Cardiac muscle cell (in vitro differentiated cells and primary cell): ENCODE measurements at regions not wholly inside any gene's neighbourhood (a gene's known extent, or its start where the extent isn't known, plus 50 kb on each side); places are given as distances from the start of the nearest gene placed in this dataset.
"Not testable (repeated sequence)": the region's sequence is repeated elsewhere in the genome, so short reads cannot be mapped to it uniquely, and the experiment has no call there.

Experiments
- DNase-seq, 2 donors: peaks; one replicate each; pipeline versions ENCODE4 v3.0.0 to v3.0.0-alpha.2; 2010 to 2017; ENCODE audit warnings: low read depth in 1 of 2, low spot score in 1 of 2
- H3K27ac ChIP-seq: fragments of 200-600 bp; sonication (generic); 2 replicates; pipeline ENCODE4 v1.5.1; 2016
- H3K27me3 ChIP-seq: fragments of 200-600 bp; sonication (generic); 2 replicates; pipeline ENCODE4 v1.6.0; 2016; ENCODE audit warnings: control low read depth
- H3K36me3 ChIP-seq: fragments of 200-600 bp; sonication (generic); 2 replicates; pipeline ENCODE4 v1.5.1; 2016; ENCODE audit warnings: control low read depth
- H3K4me1 ChIP-seq: fragments of 200-600 bp; sonication (generic); 2 replicates; pipeline ENCODE4 v1.8.1; 2017; ENCODE audit warnings: low read depth, mild to moderate bottlenecking, mixed run types
- H3K4me3 ChIP-seq: fragments of 200-600 bp; sonication (generic); 2 replicates; pipeline ENCODE4 v1.5.1; 2016; ENCODE audit warnings: mild to moderate bottlenecking
- H3K9me3 ChIP-seq: fragments of 200-600 bp; sonication (generic); 2 replicates; pipeline ENCODE4 v1.5.1; 2017; ENCODE audit warnings: low read depth, mild to moderate bottlenecking, control low read depth
- CTCF ChIP-seq: IDR thresholded peaks from 2 replicates; pipeline ENCODE4 v1.5.1; 2012; ENCODE audit warnings: low read depth, mild to moderate bottlenecking, low read length

- Histone ChIP-seq H3K27me3 (no peaks in the 10 kb centered on the region), H3K9me3 (no peaks in the 10 kb centered on the region), H3K4me1 (no peaks in the 10 kb centered on the region), H3K27ac (no peak overlapping the region), H3K36me3 (no peaks in the 10 kb centered on the region), H3K4me3 (no peak overlapping the region)
- no peak for TF ChIP-seq CTCF
- no peak for DNase-seq
These were observed 162.7 kb upstream of the CNOT2 start for GRCh38 chr12:70080566-70080965.

- Histone ChIP-seq H3K36me3 (no peaks in the 10 kb centered on the region), H3K4me1 (no peaks in the 10 kb centered on the region), H3K27ac (no peak overlapping the region), H3K9me3 (no peaks in the 10 kb centered on the region), H3K4me3 (no peak overlapping the region), H3K27me3 (no peaks in the 10 kb centered on the region)
- no peak for TF ChIP-seq CTCF
- no peak for DNase-seq
These were observed 160.1 kb upstream of the CNOT2 start for GRCh38 chr12:70082997-70083676.

- Histone ChIP-seq H3K27me3 (no peaks in the 10 kb centered on the region), H3K4me1 (no peaks in the 10 kb centered on the region), H3K27ac (no peak overlapping the region), H3K36me3 (no peaks in the 10 kb centered on the region), H3K4me3 (no peak overlapping the region), H3K9me3 (no peaks in the 10 kb centered on the region)
- TF ChIP-seq CTCF, result no peak
- DNase-seq, result no peak
These were observed 159.6 kb upstream of the CNOT2 start for GRCh38 chr12:70083677-70084020.

GRCh38 chr12:70086372-70086771 is 156.9 kb upstream of the CNOT2 start:
- H3K9me3 ChIP-seq, H3K36me3 ChIP-seq, H3K27me3 ChIP-seq, H3K4me3 ChIP-seq, DNase-seq, H3K27ac ChIP-seq, H3K4me1 ChIP-seq: not testable (repeated sequence)

- no peak for TF ChIP-seq CTCF
- no peaks in the 10 kb centered on the region for H3K4me1 ChIP-seq
- no peak for DNase-seq
- H3K4me3 ChIP-seq, result no peak overlapping the region
- no peaks in the 10 kb centered on the region for H3K9me3 ChIP-seq
- no peaks in the 10 kb centered on the region for H3K36me3 ChIP-seq
- no peak overlapping the region for H3K27ac ChIP-seq
- H3K27me3 ChIP-seq, result no peaks in the 10 kb centered on the region
These were observed 152.2 kb upstream of the CNOT2 start for GRCh38 chr12:70091021-70091521.

GRCh38 chr12:70094467-70094866 is 148.8 kb upstream of the CNOT2 start:
- H3K27me3 ChIP-seq, result no peaks in the 10 kb centered on the region
- no peaks in the 10 kb centered on the region for H3K36me3 ChIP-seq
- H3K4me1 ChIP-seq, result no peaks in the 10 kb centered on the region
- no peak for TF ChIP-seq CTCF
- no peaks in the 10 kb centered on the region for H3K9me3 ChIP-seq
- no peak for DNase-seq
- H3K4me3 ChIP-seq, result no peak overlapping the region
- H3K27ac ChIP-seq, result no peak overlapping the region
